Liver (tissue), 8 donors: ENCODE measurements at regions not wholly inside any gene's neighbourhood (a gene's known extent, or its start where the extent isn't known, plus 50 kb on each side); places are given as distances from the start of the nearest gene placed in this dataset.

ENCODE experiments used
- DNase-seq: peaks from one replicate; pipeline ENCODE4 v3.0.0-alpha.2; 2017; ENCODE audit warnings: low spot score
- H3K27ac ChIP-seq, 2 donors: one replicate each; pipeline ENCODE4 v1.7.0; 2013; ENCODE audit warnings: inconsistent platforms in 2 of 2, low read length in 2 of 2, control low read depth in 1 of 2, low read depth in 1 of 2, mild to moderate bottlenecking in 1 of 2
- H3K27me3 ChIP-seq, 4 donors: one replicate each; pipeline versions ENCODE4 v1.6.1 to v1.7.0; 2013; ENCODE audit warnings: low read length in 3 of 4, inconsistent platforms in 1 of 4, mild to moderate bottlenecking in 1 of 4, moderate library complexity in 1 of 4; ENCODE audit not compliant: control insufficient read depth in 4 of 4, insufficient read depth in 4 of 4
- H3K36me3 ChIP-seq, 4 donors: one replicate each; pipeline versions ENCODE4 v1.6.1 to v1.7.0; 2013; ENCODE audit warnings: low read length in 3 of 4, mild to moderate bottlenecking in 3 of 4, low read depth in 1 of 4, moderate library complexity in 1 of 4; ENCODE audit not compliant: control insufficient read depth in 4 of 4, insufficient read depth in 3 of 4
- H3K4me1 ChIP-seq, 4 donors: one replicate each; pipeline versions ENCODE4 v1.6.1 to v1.7.0; 2013; ENCODE audit warnings: low read length in 3 of 4, mild to moderate bottlenecking in 3 of 4, moderate library complexity in 1 of 4; ENCODE audit not compliant: control insufficient read depth in 4 of 4, insufficient read depth in 4 of 4
- H3K4me3 ChIP-seq, 3 donors: one replicate each; pipeline versions ENCODE4 v1.6.1 to v1.7.0; 2013; ENCODE audit warnings: low read length in 3 of 3, control low read depth in 1 of 3, low read depth in 1 of 3, mild to moderate bottlenecking in 1 of 3
- H3K9ac ChIP-seq, 2 donors: one replicate each; pipeline ENCODE4 v1.7.0; 2013; ENCODE audit warnings: low read length in 2 of 2, mild to moderate bottlenecking in 2 of 2, moderate library complexity in 2 of 2, control low read depth in 1 of 2, low read depth in 1 of 2
- H3K9me3 ChIP-seq, 4 donors: one replicate each; pipeline versions ENCODE4 v1.6.1 to v1.7.0; 2013; ENCODE audit warnings: low read length in 3 of 4; ENCODE audit not compliant: control insufficient read depth in 4 of 4
- ATF3 ChIP-seq: IDR thresholded peaks from 2 replicates; pipeline ENCODE4 v1.6.1; 2016; ENCODE audit warnings: antibody characterized with exemption
- CTCF ChIP-seq: fragments of 150-350 bp; IDR thresholded peaks from 2 replicates; pipeline ENCODE4 v1.5.1; 2017; ENCODE audit warnings: improper control_type of control experiment, low read depth, low read length; ENCODE audit not compliant: missing input control
- EGR1 ChIP-seq, 2 donors: IDR thresholded peaks; 2 replicates each; pipeline ENCODE4 v1.6.1; 2016 to 2018; ENCODE audit warnings: antibody characterized with exemption in 2 of 2, low read depth in 2 of 2
- FOXA1 ChIP-seq: IDR thresholded peaks from 2 replicates; pipeline ENCODE4 v1.6.1; 2016; ENCODE audit warnings: antibody characterized with exemption
- FOXA2 ChIP-seq: IDR thresholded peaks from 2 replicates; pipeline ENCODE4 v1.6.1; 2016; ENCODE audit warnings: antibody characterized with exemption
- GABPA ChIP-seq, 2 donors: IDR thresholded peaks in 1 of 2; conservative IDR thresholded peaks in 1 of 2; 2 replicates each; pipeline ENCODE4 v1.6.1; 2016; ENCODE audit warnings: antibody characterized with exemption in 2 of 2, mild to moderate bottlenecking in 1 of 2, moderate library complexity in 1 of 2
- HNF4A ChIP-seq, 2 donors: conservative IDR thresholded peaks; 2 replicates each; pipeline ENCODE4 v1.6.1; 2016; ENCODE audit warnings: antibody characterized with exemption in 2 of 2, mild to moderate bottlenecking in 2 of 2
- HNF4G ChIP-seq: IDR thresholded peaks from 2 replicates; pipeline ENCODE4 v1.6.1; 2016; ENCODE audit warnings: antibody characterized with exemption
- JUND ChIP-seq, 2 donors: IDR thresholded peaks; 2 replicates each; pipeline ENCODE4 v1.6.1; 2016; ENCODE audit warnings: antibody characterized with exemption in 2 of 2
- RAD21 ChIP-seq, 2 donors: IDR thresholded peaks; 2 replicates each; pipeline ENCODE4 v1.6.1; 2016; ENCODE audit warnings: antibody characterized with exemption in 2 of 2, mild to moderate bottlenecking in 2 of 2
- RXRA ChIP-seq, 2 donors: IDR thresholded peaks; 2 replicates each; pipeline ENCODE4 v1.6.1; 2017 to 2018; ENCODE audit warnings: antibody characterized with exemption in 2 of 2, mild to moderate bottlenecking in 1 of 2
- SP1 ChIP-seq: IDR thresholded peaks from 2 replicates; pipeline ENCODE4 v1.6.1; 2018; ENCODE audit warnings: antibody characterized with exemption, mild to moderate bottlenecking
- TAF1 ChIP-seq: conservative IDR thresholded peaks from 2 replicates; pipeline ENCODE4 v1.6.1; 2016; ENCODE audit warnings: antibody characterized with exemption, mild to moderate bottlenecking
- YY1 ChIP-seq: IDR thresholded peaks from 2 replicates; pipeline ENCODE4 v1.6.1; 2016; ENCODE audit warnings: antibody characterized with exemption, mild to moderate bottlenecking
- WGBS: extraction: QIAGEN DNeasy Blood & Tissue Kit; methylation state at CpG from one replicate; pipeline ENCODE4 v1.1.7; 2013; 5-methylcytosine and 5-hydroxymethylcytosine counted together
- TF ChIP-seq, protein P1 (sequence below): IDR thresholded peaks from 2 replicates; pipeline ENCODE4 v1.6.1; 2016; ENCODE audit warnings: antibody characterized with exemption
- TF ChIP-seq, protein P2 (sequence below): IDR thresholded peaks from 2 replicates; pipeline ENCODE4 v1.6.1; 2016; ENCODE audit warnings: antibody characterized with exemption
- donor health status: healthy.
- donor health status: healthy.
- donor health status: healthy.
- donor health status: healthy.
- donor health status: healthy.

DNA sequence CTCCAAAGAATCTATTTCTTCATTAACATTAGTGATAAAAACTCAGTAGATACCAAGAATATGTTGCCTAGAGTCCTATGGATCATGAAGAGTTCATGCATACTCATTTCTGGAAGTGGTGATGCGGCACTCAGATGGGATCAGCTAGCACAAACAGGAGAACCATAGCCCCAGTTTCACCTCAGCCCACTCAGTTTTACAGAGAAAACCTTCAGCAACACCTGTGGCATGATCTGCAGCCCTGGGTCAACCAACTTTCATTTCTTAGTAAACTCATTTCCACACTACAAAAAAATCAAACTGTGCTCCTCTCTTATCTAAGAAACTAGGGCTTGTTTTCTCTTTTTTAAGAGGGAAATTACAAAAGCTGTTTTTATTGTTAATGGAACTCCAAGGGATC is 569.4 kb downstream of the CCDC85A start (continued):
- TF ChIP-seq GABPA (IDR thresholded peaks at IDR 0.05 in 1 of 2, conservative IDR thresholded peaks at IDR 0.05 in 1 of 2), result no peak
- no peak for TF ChIP-seq JUND (IDR thresholded peaks at IDR 0.05)
- no peak for TF ChIP-seq FOXA2
- no peak for TF ChIP-seq HNF4A (conservative IDR thresholded peaks at IDR 0.05)

DNA sequence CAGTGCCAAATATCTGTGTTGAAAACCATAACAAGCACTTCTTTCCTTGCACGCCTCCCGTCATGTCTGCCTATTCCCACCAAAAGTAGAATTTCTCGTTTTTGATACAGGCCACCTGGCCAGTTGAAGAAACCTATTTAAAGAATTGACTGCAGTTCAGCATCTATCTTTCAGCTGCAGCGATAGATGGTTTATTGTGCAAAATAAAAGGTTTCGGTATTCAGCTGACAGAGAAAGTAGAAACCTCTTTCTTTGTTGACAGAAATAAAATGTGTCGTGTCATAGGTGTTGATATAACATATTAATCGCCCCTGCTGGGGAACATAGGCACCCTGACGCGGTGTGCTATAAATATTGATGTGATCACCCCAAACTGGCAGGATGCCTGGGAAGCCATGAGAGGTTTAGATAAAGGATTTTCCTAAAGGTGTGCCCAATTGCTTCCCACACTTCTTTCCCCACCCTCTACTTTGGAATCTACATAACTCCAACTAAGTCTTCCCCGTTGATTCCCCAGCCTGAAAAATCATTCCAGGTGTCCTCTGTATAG is 570.4 kb downstream of the CCDC85A start:
- Histone ChIP-seq H3K9ac (no peak overlapping the region), H3K27ac (no peak overlapping the region), H3K4me3 (no peak overlapping the region), H3K36me3 (no peaks in the 10 kb centered on the region), H3K9me3 (no peaks in the 10 kb centered on the region), H3K27me3 (no peaks in the 10 kb centered on the region), H3K4me1 (peaks cover 0 to 2% (median 0%) of the 10 kb centered on the region in 4 donors)
- TF ChIP-seq RAD21 (IDR thresholded peaks at IDR 0.05), result no peak
- no peak for TF ChIP-seq HNF4G
- no peak for TF ChIP-seq SP1
- TF ChIP-seq HNF4A (conservative IDR thresholded peaks at IDR 0.05), result no peak
- TF ChIP-seq, protein P1, sequence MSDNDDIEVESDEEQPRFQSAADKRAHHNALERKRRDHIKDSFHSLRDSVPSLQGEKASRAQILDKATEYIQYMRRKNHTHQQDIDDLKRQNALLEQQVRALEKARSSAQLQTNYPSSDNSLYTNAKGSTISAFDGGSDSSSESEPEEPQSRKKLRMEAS, result no peak
- TF ChIP-seq FOXA1, result no peak
- no peak for TF ChIP-seq TAF1
- DNase-seq, result no peak
- WGBS, result 88% methylated on average over 10 of the region's 10 CpGs

DNA sequence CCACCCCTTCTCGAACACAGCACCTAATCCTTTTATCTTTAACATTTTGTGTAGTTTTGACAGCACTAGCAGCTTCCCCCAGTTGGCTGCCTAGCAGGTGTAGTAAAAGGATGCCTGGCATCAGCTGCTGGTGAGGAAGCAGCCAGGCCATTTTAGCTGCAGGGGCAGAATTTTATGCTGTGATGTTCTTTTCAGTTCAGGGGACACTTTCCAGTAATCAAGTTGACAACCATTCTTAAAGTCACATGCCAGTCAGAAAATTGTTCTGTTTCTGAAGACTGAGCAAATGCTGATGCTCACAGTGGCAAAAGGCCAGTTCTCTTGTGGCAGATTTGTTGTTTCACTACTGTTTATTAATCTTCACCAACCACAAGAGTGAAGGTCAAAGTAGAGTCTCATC is 570.8 kb downstream of the CCDC85A start:
- no peak overlapping the region for H3K27ac ChIP-seq
- DNase-seq, result no peak
- no peaks in the 10 kb centered on the region for H3K9me3 ChIP-seq
- H3K4me3 ChIP-seq, result no peak overlapping the region
- H3K36me3 ChIP-seq, result no peaks in the 10 kb centered on the region
- peaks cover 0 to 2% (median 0%) of the 10 kb centered on the region in 4 donors for H3K4me1 ChIP-seq
- TF ChIP-seq, protein P1, result no peak
- 80% methylated on average over 1 of the region's 1 CpG for WGBS
- no peaks in the 10 kb centered on the region for H3K27me3 ChIP-seq
- H3K9ac ChIP-seq, result no peak overlapping the region

GRCh38 chr2:56757884-56758545 is 574.2 kb downstream of the CCDC85A start:
- Histone ChIP-seq H3K9ac (no peak overlapping the region), H3K4me1 (peaks cover 0 to 1% (median 0%) of the 10 kb centered on the region in 4 donors), H3K9me3 (no peaks in the 10 kb centered on the region), H3K27ac (no peak overlapping the region), H3K4me3 (no peak overlapping the region), H3K27me3 (no peaks in the 10 kb centered on the region), H3K36me3 (no peaks in the 10 kb centered on the region)
- DNase-seq, result no peak
- whole genome bisulfite sequencing, result 32% methylated on average over 2 of the region's 2 CpGs
- TF ChIP-seq RAD21 (IDR thresholded peaks at IDR 0.05) (no peak), YY1 (peak; percentile 66), SP1 (peak; percentile 8), TAF1 (no peak), JUND (IDR thresholded peaks at IDR 0.05) (no peak), CTCF (no peak), EGR1 (IDR thresholded peaks at IDR 0.05; ENCODE audit: low read depth in 2 of 2) (no peak), FOXA2 (peak; percentile 9), ATF3 (no peak), GABPA (IDR thresholded peaks at IDR 0.05 in 1 of 2, conservative IDR thresholded peaks at IDR 0.05 in 1 of 2) (no peak), FOXA1 (no peak), HNF4G (no peak), RXRA (IDR thresholded peaks at IDR 0.05) (peak; percentile 12 to 34), HNF4A (conservative IDR thresholded peaks at IDR 0.05) (peak; percentile 22 to 40)
- TF ChIP-seq, protein P2, sequence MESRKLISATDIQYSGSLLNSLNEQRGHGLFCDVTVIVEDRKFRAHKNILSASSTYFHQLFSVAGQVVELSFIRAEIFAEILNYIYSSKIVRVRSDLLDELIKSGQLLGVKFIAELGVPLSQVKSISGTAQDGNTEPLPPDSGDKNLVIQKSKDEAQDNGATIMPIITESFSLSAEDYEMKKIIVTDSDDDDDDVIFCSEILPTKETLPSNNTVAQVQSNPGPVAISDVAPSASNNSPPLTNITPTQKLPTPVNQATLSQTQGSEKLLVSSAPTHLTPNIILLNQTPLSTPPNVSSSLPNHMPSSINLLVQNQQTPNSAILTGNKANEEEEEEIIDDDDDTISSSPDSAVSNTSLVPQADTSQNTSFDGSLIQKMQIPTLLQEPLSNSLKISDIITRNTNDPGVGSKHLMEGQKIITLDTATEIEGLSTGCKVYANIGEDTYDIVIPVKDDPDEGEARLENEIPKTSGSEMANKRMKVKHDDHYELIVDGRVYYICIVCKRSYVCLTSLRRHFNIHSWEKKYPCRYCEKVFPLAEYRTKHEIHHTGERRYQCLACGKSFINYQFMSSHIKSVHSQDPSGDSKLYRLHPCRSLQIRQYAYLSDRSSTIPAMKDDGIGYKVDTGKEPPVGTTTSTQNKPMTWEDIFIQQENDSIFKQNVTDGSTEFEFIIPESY, result no peak
- TF ChIP-seq, protein P1, result peak; percentile 25
